Activated CD4-positive, alpha-beta T cell treated with anti-CD3 and anti-CD28 coated beads, Interleukin-2, Interleukin-6, amounts not matched to agents 100 ng/mL and 50 ng/mL, durations not matched to agents 16 hours and 8 hours (primary cell): ENCODE measurements at regions not wholly inside any gene's neighbourhood (a gene's known extent, or its start where the extent isn't known, plus 50 kb on each side); places are given as distances from the start of the nearest gene placed in this dataset.
A peak's percentile ranks its signal among the peaks of the same experiment; 100 is the strongest.

ENCODE experiments used
- DNase-seq: peaks from one replicate; pipeline ENCODE4 v3.0.0-alpha.2; 2020

DNA sequence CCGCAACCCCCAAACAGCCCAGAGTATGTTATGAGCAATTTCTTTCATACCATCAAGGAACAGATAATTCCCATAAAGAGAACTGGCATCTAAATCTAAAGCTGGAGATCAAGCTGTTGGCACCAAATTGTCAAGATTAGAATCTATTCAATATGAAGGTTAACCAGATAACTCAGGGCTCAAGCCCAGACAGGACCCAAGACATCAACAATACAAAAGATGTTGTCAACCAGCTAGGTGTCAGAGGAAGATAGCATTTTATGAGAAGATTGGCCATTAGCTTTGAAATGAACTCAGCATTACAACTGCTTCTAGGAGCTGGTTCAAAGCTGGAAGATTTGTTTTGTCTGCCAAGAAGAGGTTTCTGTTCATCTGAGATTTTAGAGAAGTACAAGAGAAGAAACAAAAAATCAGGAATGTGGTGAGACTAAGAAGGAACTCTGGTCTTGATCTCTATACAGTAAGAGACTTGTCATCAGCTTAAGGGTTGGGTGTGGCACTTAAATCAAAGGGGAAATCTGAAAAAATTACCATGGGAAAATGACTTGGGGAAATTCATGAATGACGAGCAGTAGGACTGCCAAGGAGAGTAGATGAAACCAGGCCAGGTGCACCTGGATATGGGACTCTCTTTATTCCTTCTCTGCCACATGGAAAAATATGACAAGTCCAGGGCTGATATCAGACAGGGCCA is 64.2 kb upstream of the COX10 start:
- no peak for DNase-seq

DNA sequence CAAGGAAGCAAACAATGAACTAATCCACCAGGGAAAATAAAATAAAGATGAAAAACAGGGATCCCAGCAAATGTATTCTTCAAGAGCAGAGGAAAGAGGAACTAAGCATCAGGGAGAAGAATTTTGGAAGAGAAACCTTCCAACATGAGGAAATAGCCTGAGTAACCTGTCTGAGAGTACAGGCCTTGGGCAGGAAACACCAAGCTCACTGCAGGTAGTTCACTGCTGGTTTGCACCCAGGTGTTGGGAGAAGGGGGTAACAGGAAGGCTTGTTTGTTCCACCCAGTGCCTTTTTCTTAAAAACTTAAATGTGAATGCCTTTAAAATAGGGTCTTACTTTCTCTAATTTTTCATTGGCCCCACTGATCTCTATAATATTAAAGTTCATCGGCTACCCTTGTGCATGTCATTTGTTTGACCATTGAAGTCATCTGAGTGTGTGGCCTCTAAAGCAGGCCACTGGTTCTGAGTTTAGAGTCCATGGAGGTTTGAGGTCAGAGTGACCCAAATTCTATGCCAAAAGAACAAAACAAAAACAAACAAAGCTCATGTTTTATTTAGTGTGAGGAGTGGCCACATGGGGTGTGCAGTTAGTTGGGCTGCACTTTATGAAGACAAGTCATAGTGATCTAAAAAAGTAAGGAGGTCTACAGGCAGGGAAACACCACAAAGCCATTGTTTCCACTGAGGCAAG is 62.9 kb upstream of the COX10 start:
- DNase-seq = no peak

GRCh38 chr17:14007951-14008350 is 61.4 kb upstream of the COX10 start:
- DNase-seq = no peak

- no peak for DNase-seq
Observed at GRCh38 chr17:14011036-14011692, 58.1 kb upstream of the COX10 start.

GRCh38 chr17:14011740-14012405 is 57.4 kb upstream of the COX10 start:
- no peak for DNase-seq

- DNase-seq = no peak
Observed at GRCh38 chr17:14014657-14015056, 54.6 kb upstream of the COX10 start.

- DNase-seq = no peak
Observed at GRCh38 chr17:14015271-14015670, 54.0 kb upstream of the COX10 start.

- no peak for DNase-seq
Observed at GRCh38 chr17:14016858-14017257, 52.4 kb upstream of the COX10 start.

GRCh38 chr17:14019186-14019956 is 49.9 kb upstream of the COX10 start:
- peak; percentile 19 for DNase-seq
